CD4-positive, alpha-beta T cell treated with Interleukin-4 for 4 hours (primary cell): ENCODE measurements at regions not wholly inside any gene's neighbourhood (a gene's known extent, or its start where the extent isn't known, plus 50 kb on each side); places are given as distances from the start of the nearest gene placed in this dataset.
"Not testable (repeated sequence)": the region's sequence is repeated elsewhere in the genome, so short reads cannot be mapped to it uniquely, and the experiment has no call there.

ENCODE experiments used
- DNase-seq: peaks from one replicate; pipeline ENCODE4 v3.0.0-alpha.2; 2020

GRCh38 chr5:62046191-62046590 lies 259.8 kb upstream of the KIF2A start:
- DNase-seq = no peak

GRCh38 chr5:62051747-62052146 lies 254.3 kb upstream of the KIF2A start:
- DNase-seq = no peak

DNA sequence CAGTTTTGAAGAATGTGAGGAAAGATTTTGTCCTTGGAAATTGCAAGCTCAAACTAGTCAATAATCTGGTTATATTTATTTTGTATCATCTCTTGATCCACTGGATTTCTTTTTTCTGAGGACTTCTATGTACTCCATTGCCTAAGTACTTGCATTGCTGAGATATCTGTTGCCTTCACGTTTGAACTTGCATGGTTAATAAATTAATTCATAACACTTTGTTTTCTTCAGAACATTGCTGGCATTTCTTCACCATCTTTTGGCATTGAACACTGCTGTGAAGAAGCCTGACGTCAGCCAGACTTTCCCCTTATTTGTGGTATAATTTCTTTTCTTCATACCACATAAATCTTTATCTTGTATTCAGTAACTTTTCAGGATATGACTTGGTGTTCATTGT lies 246.0 kb upstream of the KIF2A start:
- DNase-seq = no peak

DNA sequence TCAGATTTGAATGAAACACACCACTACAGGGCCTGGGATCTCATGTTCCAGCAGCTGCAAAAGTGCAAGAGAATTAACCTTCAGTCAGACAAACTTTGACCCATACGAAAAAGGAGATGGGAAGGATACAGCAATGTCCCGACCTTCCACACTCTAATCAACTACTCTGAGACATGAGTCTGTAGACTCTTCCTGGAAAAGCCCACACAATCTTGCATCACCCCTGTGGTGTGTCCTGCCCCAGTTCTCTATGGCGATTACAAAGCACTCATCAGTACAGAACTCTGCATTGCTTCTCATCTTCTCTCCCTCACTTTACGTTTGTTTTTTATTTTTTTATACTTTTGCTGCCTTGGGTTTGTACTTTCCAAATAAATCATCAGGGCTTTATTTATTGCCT lies 241.0 kb upstream of the KIF2A start:
- no peak for DNase-seq

DNA sequence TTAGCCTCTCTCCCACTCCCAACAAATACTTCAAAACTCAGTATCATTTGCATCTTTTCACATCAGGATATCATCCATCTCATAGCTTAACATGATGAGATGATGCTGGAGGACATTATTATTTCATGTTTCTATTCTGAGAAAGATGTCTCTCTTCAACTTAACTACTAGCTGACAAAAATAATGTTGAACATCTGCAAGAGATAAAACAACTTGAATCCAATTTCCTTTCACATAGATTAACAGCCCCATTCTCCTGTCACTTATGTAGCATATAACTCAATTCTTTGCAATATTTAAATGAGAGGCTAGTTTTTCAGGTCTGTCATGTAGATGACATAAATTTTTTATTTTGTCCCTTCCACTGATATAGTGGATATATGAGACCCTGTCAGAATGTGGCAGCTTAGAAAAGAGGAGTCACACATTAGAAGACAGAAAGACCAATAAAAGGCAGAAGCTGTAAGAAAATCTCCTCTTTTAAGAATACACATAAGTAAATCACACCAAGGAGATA lies 239.2 kb upstream of the KIF2A start:
- no peak for DNase-seq

DNA sequence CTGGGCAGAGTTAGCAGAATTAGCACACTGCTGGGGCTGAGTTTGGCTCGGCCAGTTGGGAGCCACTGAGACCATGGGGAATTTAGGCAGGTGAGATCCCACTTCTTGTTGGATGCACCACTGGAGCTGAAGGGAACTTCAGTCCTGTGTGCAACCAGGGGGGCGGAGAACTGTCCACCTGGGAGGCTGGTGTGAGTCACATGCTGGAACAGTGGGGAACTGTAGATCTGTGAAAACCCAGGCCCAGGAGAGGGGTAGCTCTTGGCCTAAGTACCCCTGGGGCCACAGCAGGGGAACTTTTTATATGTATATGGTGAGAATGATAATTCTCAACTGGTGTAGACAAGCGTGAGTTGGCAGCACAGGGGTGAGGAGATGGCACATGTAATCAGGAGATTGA lies 237.5 kb upstream of the KIF2A start:
- DNase-seq = no peak

- no peak for DNase-seq
Observed at GRCh38 chr5:62077387-62077786, 228.6 kb upstream of the KIF2A start.

- DNase-seq = no peak
Observed at GRCh38 chr5:62077823-62078550, 228.0 kb upstream of the KIF2A start.

DNA sequence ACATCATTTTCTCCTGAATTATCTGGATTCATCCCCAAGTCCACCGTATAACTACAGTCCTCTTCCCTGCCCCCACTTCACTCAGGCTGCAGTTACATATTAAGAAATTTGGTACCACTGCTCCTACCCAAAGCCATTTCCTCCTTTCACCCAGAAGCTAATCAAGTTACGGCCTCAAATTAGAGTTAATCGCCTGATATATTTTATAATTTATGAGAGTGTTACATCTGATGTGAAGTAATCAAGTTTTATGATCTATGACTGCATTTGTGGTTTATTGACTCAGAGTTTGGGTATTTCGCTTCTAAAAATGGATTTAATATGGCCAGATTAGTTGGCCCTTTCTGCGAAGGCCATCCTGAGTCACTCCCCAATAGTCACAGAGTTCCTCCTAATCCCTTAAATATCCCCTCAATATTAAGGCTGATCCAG lies 223.6 kb upstream of the KIF2A start:
- DNase-seq = no peak

GRCh38 chr5:62083247-62083646 lies 222.8 kb upstream of the KIF2A start:
- DNase-seq = no peak

DNA sequence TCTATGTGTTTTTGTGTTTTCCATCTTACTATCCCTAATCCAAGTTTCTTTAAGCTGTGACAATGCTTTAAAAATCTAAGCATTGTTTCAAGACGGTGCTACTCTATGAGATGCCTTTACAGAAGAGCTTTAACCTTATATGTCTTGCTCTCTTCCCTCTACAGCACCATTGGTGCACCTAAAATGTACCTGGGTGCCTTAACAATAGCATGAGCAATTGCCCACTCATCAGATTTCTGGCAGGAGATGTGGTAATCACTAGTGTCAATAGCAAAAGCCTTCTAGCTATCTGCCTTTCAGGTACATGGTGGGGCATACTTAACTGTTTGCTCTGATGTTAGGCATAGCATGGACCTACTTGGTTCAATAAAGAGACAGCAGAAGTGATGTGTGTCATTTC lies 222.3 kb upstream of the KIF2A start:
- DNase-seq = no peak

- DNase-seq = no peak
Observed at GRCh38 chr5:62084391-62084790, 221.6 kb upstream of the KIF2A start.

DNA sequence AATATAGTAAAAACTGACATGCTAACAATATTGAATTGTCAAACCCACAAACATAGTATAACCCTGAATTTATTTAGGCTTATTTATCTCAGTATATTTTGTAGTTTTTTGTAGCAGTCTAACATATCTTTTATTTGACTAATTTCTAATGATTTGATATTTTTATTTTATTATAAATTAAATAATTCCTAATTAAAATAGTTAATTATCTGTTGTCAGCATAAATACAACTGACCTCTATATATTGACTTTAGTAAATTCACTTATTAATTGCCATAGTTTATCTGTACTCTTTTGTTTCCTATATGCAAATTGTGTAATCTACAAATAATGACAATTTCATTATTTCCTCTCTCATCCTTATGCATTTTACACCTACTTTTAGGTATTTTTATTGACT lies 215.1 kb upstream of the KIF2A start:
- no peak for DNase-seq

GRCh38 chr5:62093411-62093810 lies 212.6 kb upstream of the KIF2A start:
- DNase-seq = no peak

DNA sequence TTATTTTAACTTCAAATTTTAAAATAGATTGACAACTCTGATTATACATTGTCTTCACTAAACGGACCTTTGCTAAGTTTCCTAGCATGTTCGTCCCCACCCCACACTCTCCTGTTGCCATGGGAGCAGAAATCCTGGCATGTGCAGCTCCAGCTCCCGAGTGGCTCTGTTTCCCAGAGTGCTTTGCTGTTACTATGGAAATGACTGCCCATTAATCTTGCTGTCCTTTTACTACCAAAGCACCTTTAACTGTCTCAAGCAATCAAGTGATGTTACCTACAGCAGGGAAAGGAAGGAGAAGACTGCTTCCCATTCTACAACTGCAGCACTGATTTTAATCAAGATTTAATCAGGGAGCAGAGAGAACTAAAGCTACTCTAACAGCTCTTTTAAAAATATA lies 212.0 kb upstream of the KIF2A start:
- DNase-seq = no peak

DNA sequence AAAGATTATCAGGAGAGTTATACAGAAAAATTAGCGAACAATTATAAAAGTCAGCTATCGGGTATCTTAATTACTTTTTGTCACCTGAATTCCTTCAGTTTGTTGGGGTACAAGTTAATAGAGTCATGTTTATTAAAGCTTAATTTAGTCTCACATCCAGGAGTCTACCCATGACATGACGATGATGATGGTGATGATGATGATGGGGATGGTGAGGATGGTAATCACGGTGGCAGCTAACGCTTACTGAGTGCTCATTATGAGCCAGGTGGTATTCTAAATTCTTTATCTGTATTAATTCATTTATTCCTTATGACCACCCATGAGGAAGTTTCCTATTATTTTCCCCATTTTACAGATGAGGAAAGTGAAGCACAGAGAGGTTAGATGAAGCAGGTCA lies 208.6 kb upstream of the KIF2A start:
- no peak for DNase-seq

GRCh38 chr5:62100201-62100600 lies 205.8 kb upstream of the KIF2A start:
- DNase-seq = no peak

DNA sequence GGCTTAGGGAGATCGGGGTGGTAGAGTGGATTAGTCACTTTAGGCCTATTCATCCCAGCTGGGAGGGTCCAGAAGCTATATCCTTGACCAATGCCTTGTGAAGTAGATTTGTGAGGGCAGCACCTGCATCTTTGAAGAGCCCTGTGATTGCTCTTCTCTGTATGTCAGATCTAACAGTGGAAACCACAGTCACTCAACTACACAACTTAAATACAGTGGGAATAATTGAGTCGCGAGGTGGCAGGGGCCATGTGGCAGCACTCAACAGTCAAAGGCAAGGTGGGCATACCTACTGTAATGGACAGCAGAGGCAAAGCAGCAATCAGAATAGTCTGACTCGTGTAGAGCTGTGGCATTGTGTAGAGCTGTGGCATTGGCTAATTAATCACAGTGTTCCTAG lies 202.1 kb upstream of the KIF2A start:
- DNase-seq = not testable (repeated sequence)

DNA sequence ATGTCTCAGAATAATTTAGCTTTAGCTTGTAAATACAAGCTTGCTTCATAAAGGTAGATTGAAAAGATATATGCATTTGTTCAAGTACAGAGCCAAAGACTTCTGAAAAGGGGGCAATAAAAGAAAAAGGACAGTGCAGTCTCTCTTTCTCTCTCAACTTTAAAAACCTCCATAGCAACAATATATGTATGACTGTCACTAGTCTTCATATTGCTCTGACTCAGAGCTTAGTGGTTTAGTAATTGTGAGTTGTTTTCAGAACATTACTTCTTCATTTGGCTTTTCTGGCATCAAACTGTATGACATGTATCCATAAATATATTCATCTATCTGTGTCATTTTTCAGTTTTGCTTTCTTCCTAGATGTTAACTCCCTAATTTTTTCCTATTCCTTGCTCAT lies 194.6 kb upstream of the KIF2A start:
- no peak for DNase-seq

GRCh38 chr5:62112689-62113228 lies 193.2 kb upstream of the KIF2A start:
- no peak for DNase-seq

GRCh38 chr5:62115014-62115413 lies 191.0 kb upstream of the KIF2A start:
- no peak for DNase-seq

GRCh38 chr5:62124266-62124665 lies 181.7 kb upstream of the KIF2A start:
- DNase-seq = no peak

GRCh38 chr5:62126090-62126489 lies 179.9 kb upstream of the KIF2A start:
- DNase-seq = no peak

GRCh38 chr5:62127098-62127736 lies 178.8 kb upstream of the KIF2A start:
- DNase-seq = no peak
